HepG2 (cell line): ENCODE measurements at regions not wholly inside any gene's neighbourhood (a gene's known extent, or its start where the extent isn't known, plus 50 kb on each side); places are given as distances from the start of the nearest gene placed in this dataset.

Experiments
- ATAC-seq: fragments of 200-7000 bp; cut with Tn5 transposase; 3 replicates; pipeline ENCODE4 v1.9.1; 2020; ENCODE audit warnings: mild to moderate bottlenecking, moderate library complexity
- BruUV-seq: library from RNA; stranded (reverse); fragments of 400-500 nt; replicated peaks from 2 replicates; lab custom pipeline; 2021; lab: Mats Ljungman, UMichigan
- CTCF ChIA-PET: fragments of 300-600 bp; formaldehyde crosslinking; extraction: SDS; loops from one replicate; lab custom pipeline; 2021; ENCODE audit warnings: low total read pairs, inconsistent platforms, low intra/inter-chr PET ratio; lab: Yijun Ruan, JAX
- POLR2A ChIA-PET: fragments of 350-600 bp; sonication (Branson Sonifier 250); formaldehyde crosslinking; loops from one replicate; lab custom pipeline; 2020; ENCODE audit warnings: antibody characterized with exemption, inconsistent platforms; lab: Yijun Ruan, JAX
- DNase-seq: peaks from one replicate; pipeline ENCODE4 v3.0.0-alpha.2; 2015; ENCODE audit warnings: low spot score
- FAIRE-seq: peaks from 3 replicates; lab custom pipeline; 2011; peaks lifted over from hg19 to GRCh38; lab: Jason Lieb, UNC
- H2AFZ ChIP-seq: one replicate; pipeline ENCODE4 v1.6.1; 2011; ENCODE audit warnings: low read length, inconsistent platforms
- H3K27ac ChIP-seq: fragments of 300-600 bp; 3 replicates; pipeline ENCODE4 v1.8.0; 2011; ENCODE audit warnings: mixed run types, mild to moderate bottlenecking, mixed read lengths, low read length, inconsistent platforms; ENCODE audit not compliant: insufficient read depth; ENCODE audit errors: extremely low read length
- H3K27me3 ChIP-seq, 2 experiments: fragments of 200-600 bp in 1 of 2; 2 replicates in 1 of 2; 3 replicates in 1 of 2; pipeline versions ENCODE4 v1.6.0 to v1.8.0; 2011; ENCODE audit warnings: low read length in 2 of 2, mild to moderate bottlenecking in 2 of 2, moderate library complexity in 2 of 2, inconsistent platforms in 1 of 2; ENCODE audit not compliant: insufficient read depth in 2 of 2, control insufficient read depth in 1 of 2
- H3K36me3 ChIP-seq, 2 experiments: fragments of 200-600 bp in 1 of 2; replicated peaks in 1 of 2; 2 replicates in 1 of 2; 3 replicates in 1 of 2; pipeline versions ENCODE4 v1.5.1 to v1.8.0; 2011; ENCODE audit warnings: low read length in 2 of 2, inconsistent platforms in 1 of 2; ENCODE audit not compliant: insufficient read depth in 2 of 2, control insufficient read depth in 1 of 2
- H3K4me1 ChIP-seq: 2 replicates; pipeline ENCODE4 v1.5.1; 2012; ENCODE audit warnings: low read length, inconsistent platforms; ENCODE audit not compliant: insufficient read depth
- H3K4me2 ChIP-seq: 2 replicates; pipeline ENCODE4 v1.6.0; 2011; ENCODE audit warnings: low read depth, low read length, inconsistent platforms
- H3K4me3 ChIP-seq, 3 experiments: fragments of 200-600 bp in 1 of 3; sonication (generic), shearing (Covaris generic) in 1 of 3; replicated peaks in 1 of 3; 2 replicates each; pipeline ENCODE4 v1.5.1; 2011 to 2016; ENCODE audit warnings: low read length in 3 of 3, inconsistent platforms in 2 of 3, low read depth in 2 of 3, mild to moderate bottlenecking in 2 of 3, control low read depth in 1 of 3, mixed read lengths in 1 of 3; ENCODE audit not compliant: insufficient read depth in 1 of 3
- H3K79me2 ChIP-seq: one replicate; pipeline ENCODE4 v1.6.1; 2011; ENCODE audit warnings: low read length, inconsistent platforms; ENCODE audit not compliant: insufficient read depth
- H3K9ac ChIP-seq: 2 replicates; pipeline ENCODE4 v1.6.0; 2011; ENCODE audit warnings: mild to moderate bottlenecking, low read depth, low read length, inconsistent platforms; ENCODE audit not compliant: insufficient read depth
- H3K9me3 ChIP-seq: 2 replicates; pipeline ENCODE4 v1.5.1; 2012; ENCODE audit warnings: mild to moderate bottlenecking, low read length
- H4K20me1 ChIP-seq: 2 replicates; pipeline ENCODE4 v1.6.0; 2011; ENCODE audit warnings: inconsistent platforms, mild to moderate bottlenecking, low read length, moderate library complexity; ENCODE audit not compliant: insufficient read depth
- ARNT ChIP-seq: fragments of 450-650 bp; IDR thresholded peaks from 2 replicates; pipeline ENCODE4 v1.6.1; 2017
- ARNT2 ChIP-seq: sonication (generic); formaldehyde crosslinking; IDR thresholded peaks from 2 replicates; pipeline ENCODE4 v1.8.0; 2022; ENCODE audit warnings: mild to moderate bottlenecking, low read depth, missing genetic modification reagents, moderate library complexity
- CBX5 ChIP-seq: sonication (generic); formaldehyde crosslinking; IDR thresholded peaks from 2 replicates; pipeline ENCODE4 v1.4.0; 2020; ENCODE audit warnings: missing genetic modification reagents, borderline replicate concordance
- DMAP1 ChIP-seq: IDR thresholded peaks from 2 replicates; pipeline ENCODE4 v1.6.1; 2016
- FOXK1 ChIP-seq: sonication (generic); formaldehyde crosslinking; IDR thresholded peaks from 2 replicates; pipeline ENCODE4 v1.4.0; 2020; ENCODE audit warnings: low read depth, missing genetic modification reagents, borderline replicate concordance
- GTF3A ChIP-seq: sonication (generic); formaldehyde crosslinking; conservative IDR thresholded peaks from 2 replicates; pipeline ENCODE4 v1.4.0; 2020; ENCODE audit warnings: mild to moderate bottlenecking, missing genetic modification reagents
- HHEX ChIP-seq: IDR thresholded peaks from 2 replicates; pipeline ENCODE4 v1.6.1; 2016; ENCODE audit warnings: control low read depth
- HOXA3 ChIP-seq: sonication (generic); formaldehyde crosslinking; IDR thresholded peaks from 2 replicates; pipeline ENCODE4 v1.5.0; 2020; ENCODE audit warnings: missing genetic modification reagents
- ISL2 ChIP-seq: sonication (generic); formaldehyde crosslinking; IDR thresholded peaks from 2 replicates; pipeline ENCODE4 v1.5.0; 2020; ENCODE audit warnings: missing genetic modification reagents
- MBNL3 ChIP-seq: fragments of 250-450 bp; sonication (Bioruptor Pico); conservative IDR thresholded peaks from 2 replicates; pipeline ENCODE4 v1.8.0; 2022; ENCODE audit warnings: mild to moderate bottlenecking, inconsistent platforms
- PHB2 ChIP-seq: fragments of 450-650 bp; IDR thresholded peaks from 2 replicates; pipeline ENCODE4 v1.6.1; 2018; ENCODE audit not compliant: partially characterized antibody
- PTBP1 ChIP-seq: fragments of 200-400 bp; formaldehyde crosslinking; IDR thresholded peaks from 2 replicates; pipeline ENCODE4 v1.6.1; 2018; ENCODE audit warnings: low read length, low read depth; ENCODE audit not compliant: poor library complexity, severe bottlenecking
- SRSF9 ChIP-seq: fragments of 200-400 bp; formaldehyde crosslinking; IDR thresholded peaks from 2 replicates; pipeline ENCODE4 v1.6.1; 2018; ENCODE audit warnings: borderline replicate concordance, mild to moderate bottlenecking, low read depth, low read length; ENCODE audit not compliant: insufficient read depth, poor library complexity, severe bottlenecking
- ZNF263 ChIP-seq: sonication (generic); formaldehyde crosslinking; IDR thresholded peaks from 2 replicates; pipeline ENCODE4 v1.4.0; 2020; ENCODE audit warnings: missing genetic modification reagents
- ZNF30 ChIP-seq: sonication (generic); formaldehyde crosslinking; IDR thresholded peaks from 2 replicates; pipeline ENCODE4 v1.5.0; 2020; ENCODE audit warnings: mild to moderate bottlenecking, missing genetic modification reagents
- ZNF382 ChIP-seq: sonication (generic); formaldehyde crosslinking; IDR thresholded peaks from 2 replicates; pipeline ENCODE4 v1.5.0; 2020; ENCODE audit warnings: missing genetic modification reagents, mild to moderate bottlenecking, borderline replicate concordance
- ZNF451 ChIP-seq: sonication (generic); formaldehyde crosslinking; IDR thresholded peaks from 2 replicates; pipeline ENCODE4 v1.5.0; 2020; ENCODE audit warnings: mild to moderate bottlenecking, missing genetic modification reagents
- ZNF468 ChIP-seq: sonication (generic); formaldehyde crosslinking; IDR thresholded peaks from 2 replicates; pipeline ENCODE4 v1.8.0; 2022; ENCODE audit warnings: mild to moderate bottlenecking, moderate library complexity, missing genetic modification reagents
- ZNF496 ChIP-seq: sonication (generic); formaldehyde crosslinking; IDR thresholded peaks from 2 replicates; pipeline ENCODE4 v1.8.1; 2023; ENCODE audit warnings: mild to moderate bottlenecking, moderate library complexity, missing genetic modification reagents; ENCODE audit not compliant: insufficient replicate concordance
- ZNF558 ChIP-seq: sonication (generic); formaldehyde crosslinking; IDR thresholded peaks from 2 replicates; pipeline ENCODE4 v1.9.0; 2022; ENCODE audit warnings: mild to moderate bottlenecking, missing genetic modification reagents, borderline replicate concordance
- ZNF569 ChIP-seq: sonication (generic); formaldehyde crosslinking; IDR thresholded peaks from 2 replicates; pipeline ENCODE4 v1.5.0; 2020; ENCODE audit warnings: mild to moderate bottlenecking, missing genetic modification reagents, moderate library complexity, borderline replicate concordance
- ZNF703 ChIP-seq: sonication (generic); formaldehyde crosslinking; IDR thresholded peaks from 2 replicates; pipeline ENCODE4 v1.5.1; 2020; ENCODE audit warnings: missing genetic modification reagents, mild to moderate bottlenecking, moderate library complexity, borderline replicate concordance
- ZSCAN25 ChIP-seq: sonication (generic); formaldehyde crosslinking; IDR thresholded peaks from 2 replicates; pipeline ENCODE4 v1.8.0; 2022; ENCODE audit warnings: mild to moderate bottlenecking, missing genetic modification reagents
- WGBS: methylation state at CpG from one replicate; pipeline ENCODE4 v1.1.6; 2017; ENCODE audit warnings: low lambda C conversion rate; 5-methylcytosine and 5-hydroxymethylcytosine counted together
- in situ Hi-C: cut with HindIII; loops from 2 replicates; pipeline ENCODE4 v1.10.0; 2017; ENCODE audit warnings: low pct_unique_long_range_greater_than_20kb; ENCODE audit not compliant: extremely low pct_ligation_motif_present
- intact Hi-C: fragments of 100-400 bp; cut with micrococcal nuclease; formaldehyde crosslinking; loops from one replicate; pipeline ENCODE4 v1.10.0; 2022; ENCODE audit not compliant: unreplicated experiment
- TF ChIP-seq, protein P1 (sequence below): sonication (generic); formaldehyde crosslinking; IDR thresholded peaks from 2 replicates; pipeline ENCODE4 v1.4.0; 2020; ENCODE audit warnings: missing genetic modification reagents
- TF ChIP-seq, protein P2 (sequence below): IDR thresholded peaks from 2 replicates; pipeline ENCODE4 v1.6.1; 2016; ENCODE audit warnings: missing biosample characterization, missing genetic modification reagents, low read depth

DNA sequence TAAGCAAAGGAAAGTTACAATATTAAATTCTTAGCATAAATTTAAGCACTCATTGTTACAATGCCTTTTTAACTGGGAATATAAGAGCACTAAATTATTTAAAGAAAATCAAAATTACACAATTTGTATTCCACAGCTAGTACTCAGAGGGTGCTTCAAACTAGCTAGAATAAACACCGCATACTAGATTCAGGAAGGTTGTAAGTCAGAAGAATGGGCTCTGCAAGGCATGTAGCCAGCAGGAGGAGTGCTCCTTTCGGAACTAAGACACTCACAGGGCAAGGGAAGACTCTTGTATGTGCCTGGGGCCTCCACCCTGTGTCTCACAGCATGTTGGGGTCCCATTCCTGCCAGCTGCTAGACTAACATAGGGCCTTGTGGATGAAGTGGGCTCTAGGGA is 327.7 kb upstream of the ALCAM start (continued):
- TF ChIP-seq FOXK1 (CRISPR knock-in tag) (no peak), ZNF703 (CRISPR knock-in tag) (no peak), ZNF263 (CRISPR knock-in tag) (no peak), PHB2 (no peak), ARNT2 (CRISPR knock-in tag) (no peak), ZNF468 (CRISPR knock-in tag) (no peak), ZNF451 (CRISPR knock-in tag) (no peak), ARNT (no peak), ZNF382 (CRISPR knock-in tag) (no peak), ZNF496 (CRISPR knock-in tag) (no peak), HOXA3 (CRISPR knock-in tag) (no peak), MBNL3 (CRISPR knock-in tag) (no peak)

DNA sequence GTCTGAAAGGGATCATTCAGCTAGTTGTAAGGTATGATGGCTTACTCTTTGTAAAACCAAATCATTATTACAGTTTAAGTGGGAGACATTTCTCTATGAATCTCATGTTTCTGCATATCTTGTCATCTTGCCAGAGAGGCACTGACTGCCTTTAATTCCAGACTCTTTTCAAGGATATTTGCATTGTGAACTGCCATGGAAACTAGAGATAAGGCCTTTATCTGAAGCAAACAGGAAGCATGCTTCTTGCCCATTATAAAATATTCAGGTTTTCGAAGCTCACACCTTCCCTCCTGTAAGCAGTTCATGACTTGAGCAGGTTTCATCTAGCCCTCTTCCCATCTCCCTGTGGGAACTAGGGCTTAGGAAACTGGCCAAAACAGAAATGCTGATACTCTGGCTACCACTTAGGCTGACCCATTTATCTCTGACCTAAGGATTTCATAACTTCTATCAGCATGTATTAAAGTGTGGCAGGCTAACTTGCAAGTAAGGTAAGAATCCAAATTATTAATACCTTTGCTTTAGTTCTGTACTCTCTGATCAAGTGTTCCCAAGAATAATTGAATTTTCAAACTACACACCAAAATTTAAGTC is 326.6 kb upstream of the ALCAM start:
- Histone ChIP-seq H3K27ac (no peak overlapping the region), H3K9me3 (no peaks in the 10 kb centered on the region), H3K9ac (no peak overlapping the region), H3K4me3 (no peak overlapping the region), H4K20me1 (no peaks in the 10 kb centered on the region), H2AFZ (no peak overlapping the region), H3K36me3 (no peaks in the 10 kb centered on the region), H3K4me2 (no peak overlapping the region), H3K4me1 (no peaks in the 10 kb centered on the region), H3K79me2 (no peaks in the 10 kb centered on the region), H3K27me3 (no peaks in the 10 kb centered on the region)
- ChIA-PET POLR2A (no interaction called here), CTCF (no interaction called here)
- ATAC-seq (no peak), DNase-seq (no peak), FAIRE-seq (no peak)
- BruUV-seq = no TSS peak
- 0% methylated on average over 1 of the region's 1 CpG for WGBS
- intact Hi-C loops = no loop called here
- in situ Hi-C loops = no loop called here
- TF ChIP-seq SRSF9 (no peak), ISL2 (CRISPR knock-in tag) (no peak), ZNF558 (CRISPR knock-in tag) (no peak), ZSCAN25 (CRISPR knock-in tag) (no peak), DMAP1 (CRISPR knock-in tag) (no peak), CBX5 (CRISPR knock-in tag) (no peak), ZNF30 (CRISPR knock-in tag) (no peak), PTBP1 (no peak), GTF3A (CRISPR knock-in tag) (no peak), HHEX (CRISPR knock-in tag) (no peak), ZNF569 (CRISPR knock-in tag) (no peak)
- TF ChIP-seq, protein P1, sequence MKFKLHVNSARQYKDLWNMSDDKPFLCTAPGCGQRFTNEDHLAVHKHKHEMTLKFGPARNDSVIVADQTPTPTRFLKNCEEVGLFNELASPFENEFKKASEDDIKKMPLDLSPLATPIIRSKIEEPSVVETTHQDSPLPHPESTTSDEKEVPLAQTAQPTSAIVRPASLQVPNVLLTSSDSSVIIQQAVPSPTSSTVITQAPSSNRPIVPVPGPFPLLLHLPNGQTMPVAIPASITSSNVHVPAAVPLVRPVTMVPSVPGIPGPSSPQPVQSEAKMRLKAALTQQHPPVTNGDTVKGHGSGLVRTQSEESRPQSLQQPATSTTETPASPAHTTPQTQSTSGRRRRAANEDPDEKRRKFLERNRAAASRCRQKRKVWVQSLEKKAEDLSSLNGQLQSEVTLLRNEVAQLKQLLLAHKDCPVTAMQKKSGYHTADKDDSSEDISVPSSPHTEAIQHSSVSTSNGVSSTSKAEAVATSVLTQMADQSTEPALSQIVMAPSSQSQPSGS (CRISPR knock-in tag) = no peak
- TF ChIP-seq, protein P2, sequence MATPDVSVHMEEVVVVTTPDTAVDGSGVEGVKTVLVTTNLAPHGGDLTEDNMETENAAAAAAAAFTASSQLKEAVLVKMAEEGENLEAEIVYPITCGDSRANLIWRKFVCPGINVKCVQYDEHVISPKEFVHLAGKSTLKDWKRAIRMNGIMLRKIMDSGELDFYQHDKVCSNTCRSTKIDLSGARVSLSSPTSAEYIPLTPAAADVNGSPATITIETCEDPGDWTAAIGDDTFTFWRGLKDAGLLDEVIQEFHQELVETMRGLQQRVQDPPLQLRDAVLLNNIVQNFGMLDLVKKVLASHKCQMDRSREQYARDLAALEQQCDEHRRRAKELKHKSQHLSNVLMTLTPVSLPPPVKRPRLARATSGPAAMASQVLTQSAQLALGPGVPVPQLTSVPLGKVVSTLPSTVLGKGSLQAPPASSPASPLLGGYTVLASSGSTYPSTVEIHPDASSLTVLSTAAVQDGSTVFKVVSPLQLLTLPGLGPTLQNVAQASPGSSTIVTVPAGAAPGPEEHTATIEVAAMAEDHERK (CRISPR knock-in tag) = no peak
